Bone marrow (tissue), 2 donors: ENCODE measurements at regions not wholly inside any gene's neighbourhood (a gene's known extent, or its start where the extent isn't known, plus 50 kb on each side); places are given as distances from the start of the nearest gene placed in this dataset.
"Not testable (repeated sequence)": the region's sequence is repeated elsewhere in the genome, so short reads cannot be mapped to it uniquely, and the experiment has no call there.

Source experiments
- DNase-seq, 2 donors: peaks; one replicate each; lab custom pipeline; 2025; lab: John Stamatoyannopoulos, UW

- DNase-seq = no peak
These were observed 229.5 kb downstream of the ERMARD start for GRCh38 chr6:169980826-169981450.

- no peak for DNase-seq
These were observed 228.5 kb downstream of the ERMARD start for GRCh38 chr6:169979873-169980432.

GRCh38 chr6:169978615-169979161 lies 227.3 kb downstream of the ERMARD start:
- no peak for DNase-seq

GRCh38 chr6:169977434-169978265 lies 226.2 kb downstream of the ERMARD start:
- no peak for DNase-seq

- no peak for DNase-seq
These were observed 225.1 kb downstream of the ERMARD start for GRCh38 chr6:169976301-169977081.

GRCh38 chr6:169975701-169976100 lies 224.3 kb downstream of the ERMARD start:
- DNase-seq = no peak

- DNase-seq = no peak
These were observed 223.9 kb downstream of the ERMARD start for GRCh38 chr6:169975286-169975685.

- DNase-seq = no peak
These were observed 223.2 kb downstream of the ERMARD start for GRCh38 chr6:169974663-169975062.

- not testable (repeated sequence) for DNase-seq
These were observed 222.4 kb downstream of the ERMARD start for GRCh38 chr6:169973588-169974467.

GRCh38 chr6:169972736-169973135 lies 221.3 kb downstream of the ERMARD start:
- no peak for DNase-seq

GRCh38 chr6:169972101-169972651 lies 220.8 kb downstream of the ERMARD start:
- no peak for DNase-seq

- DNase-seq = no peak
These were observed 219.8 kb downstream of the ERMARD start for GRCh38 chr6:169971081-169971861.

- DNase-seq = no peak
These were observed 219.0 kb downstream of the ERMARD start for GRCh38 chr6:169970306-169970988.

- DNase-seq = no peak
These were observed 218.1 kb downstream of the ERMARD start for GRCh38 chr6:169969372-169970099.

GRCh38 chr6:169968541-169969270 lies 217.3 kb downstream of the ERMARD start:
- DNase-seq = no peak

GRCh38 chr6:169967687-169968086 lies 216.3 kb downstream of the ERMARD start:
- DNase-seq = no peak

- DNase-seq = no peak
These were observed 215.1 kb downstream of the ERMARD start for GRCh38 chr6:169966312-169967181.
